Hepatocyte (in vitro differentiated cells): ENCODE measurements at regions not wholly inside any gene's neighbourhood (a gene's known extent, or its start where the extent isn't known, plus 50 kb on each side); places are given as distances from the start of the nearest gene placed in this dataset.

Experiments used
- DNase-seq: peaks from one replicate; pipeline ENCODE4 v3.0.0-alpha.2; 2016; ENCODE audit warnings: low spot score
- H2AFZ ChIP-seq: fragments of 200-600 bp; sonication (generic); 2 replicates; pipeline ENCODE4 v1.6.0; 2016; ENCODE audit warnings: antibody characterized with exemption, mild to moderate bottlenecking
- H3K27ac ChIP-seq: fragments of 200-600 bp; sonication (generic); 2 replicates; pipeline ENCODE4 v1.5.1; 2016; ENCODE audit warnings: mild to moderate bottlenecking
- H3K27me3 ChIP-seq: fragments of 200-600 bp; sonication (generic); 2 replicates; pipeline ENCODE4 v1.6.1; 2016
- H3K36me3 ChIP-seq: fragments of 200-600 bp; sonication (generic); replicated peaks from 2 replicates; pipeline ENCODE4 v1.5.1; 2016; ENCODE audit warnings: low read depth; ENCODE audit not compliant: insufficient read depth
- H3K4me1 ChIP-seq: fragments of 200-600 bp; sonication (generic); 2 replicates; pipeline ENCODE4 v1.5.1; 2016; ENCODE audit warnings: mild to moderate bottlenecking, moderate library complexity; ENCODE audit not compliant: insufficient read depth
- H3K4me2 ChIP-seq: fragments of 200-600 bp; sonication (generic); 2 replicates; pipeline ENCODE4 v1.6.0; 2016
- H3K4me3 ChIP-seq: fragments of 200-600 bp; sonication (generic); 2 replicates; pipeline ENCODE4 v1.5.1; 2016; ENCODE audit warnings: mild to moderate bottlenecking
- H3K79me2 ChIP-seq: fragments of 200-600 bp; sonication (generic); 2 replicates; pipeline ENCODE4 v1.6.0; 2017; ENCODE audit warnings: mild to moderate bottlenecking
- H3K9me2 ChIP-seq: fragments of 200-600 bp; sonication (generic); replicated peaks from 2 replicates; pipeline ENCODE4 v1.6.0; 2017; ENCODE audit warnings: mild to moderate bottlenecking; ENCODE audit not compliant: insufficient read depth
- H3K9me3 ChIP-seq: fragments of 200-600 bp; sonication (generic); 2 replicates; pipeline ENCODE4 v1.5.1; 2016; ENCODE audit warnings: low read depth, mild to moderate bottlenecking
- H4K20me1 ChIP-seq: fragments of 200-600 bp; sonication (generic); 2 replicates; pipeline ENCODE4 v1.6.0; 2016; ENCODE audit warnings: mild to moderate bottlenecking; ENCODE audit not compliant: insufficient read depth, poor library complexity, severe bottlenecking
- CTCF ChIP-seq: fragments of 200-600 bp; sonication (generic); IDR thresholded peaks from 2 replicates; pipeline ENCODE4 v1.5.1; 2016; ENCODE audit warnings: antibody characterized with exemption, mild to moderate bottlenecking; ENCODE audit not compliant: poor library complexity
- EZH2 ChIP-seq: fragments of 200-600 bp; sonication (generic); IDR thresholded peaks from 2 replicates; pipeline ENCODE4 v1.6.1; 2016; ENCODE audit warnings: antibody characterized with exemption, mild to moderate bottlenecking, borderline replicate concordance
- EZH2phosphoT487 ChIP-seq: fragments of 200-600 bp; sonication (generic); IDR thresholded peaks from one replicate; pipeline ENCODE4 v1.6.1; 2018; ENCODE audit warnings: antibody characterized with exemption, mild to moderate bottlenecking, low read depth, moderate library complexity; ENCODE audit not compliant: unreplicated experiment, severe bottlenecking
- WGBS: methylation state at CpG from one replicate; pipeline ENCODE4 v1.1.6; 2016; ENCODE audit warnings: low lambda C conversion rate; ENCODE audit errors: missing lambda C conversion rate; 5-methylcytosine and 5-hydroxymethylcytosine counted together

DNA sequence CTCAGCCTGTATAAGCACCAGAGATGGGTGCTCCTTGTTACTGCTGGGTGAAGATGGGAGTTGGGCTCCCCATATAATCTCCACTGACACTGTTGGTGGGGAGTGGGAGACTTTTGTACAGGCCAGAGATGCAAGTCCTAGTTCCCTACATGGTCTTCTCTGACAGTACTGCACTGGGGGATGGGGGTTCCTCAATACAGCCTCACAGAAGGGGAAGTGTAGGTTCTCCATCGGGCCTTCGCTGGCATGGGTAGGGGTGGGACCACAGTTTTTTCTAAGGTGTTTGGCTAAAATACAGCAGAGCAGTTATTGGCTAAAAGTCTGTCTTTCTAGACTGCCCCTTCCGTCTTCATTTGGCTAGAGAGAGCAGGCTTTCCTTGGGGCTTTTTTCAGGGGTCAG, 167.2 kb upstream of the SERP2 start:
- no peak overlapping the region for H3K4me3 ChIP-seq
- no peak overlapping the region for H3K27ac ChIP-seq
- H2AFZ ChIP-seq: no peak overlapping the region
- H3K9me3 ChIP-seq: no peaks in the 10 kb centered on the region
- 93% methylated on average over 3 of the region's 3 CpGs for WGBS
- H3K36me3 ChIP-seq: no peaks in the 10 kb centered on the region
- no peak for DNase-seq
- H3K4me2 ChIP-seq: no peak overlapping the region
- H3K27me3 ChIP-seq: no peaks in the 10 kb centered on the region
- H3K9me2 ChIP-seq: no peaks in the 10 kb centered on the region
- no peak for TF ChIP-seq CTCF
- TF ChIP-seq EZH2: no peak
- TF ChIP-seq EZH2phosphoT487: no peak
- no peaks in the 10 kb centered on the region for H4K20me1 ChIP-seq
- no peaks in the 10 kb centered on the region for H3K4me1 ChIP-seq
- no peaks in the 10 kb centered on the region for H3K79me2 ChIP-seq

- H3K27ac ChIP-seq: no peak overlapping the region
- no peaks in the 10 kb centered on the region for H4K20me1 ChIP-seq
- no peaks in the 10 kb centered on the region for H3K4me1 ChIP-seq
- H3K9me3 ChIP-seq: no peaks in the 10 kb centered on the region
- no peak for DNase-seq
- no peak for TF ChIP-seq EZH2
- TF ChIP-seq CTCF: no peak
- no peaks in the 10 kb centered on the region for H3K79me2 ChIP-seq
- H3K36me3 ChIP-seq: no peaks in the 10 kb centered on the region
- no peak overlapping the region for H2AFZ ChIP-seq
- H3K27me3 ChIP-seq: no peaks in the 10 kb centered on the region
- H3K4me3 ChIP-seq: no peak overlapping the region
- no peak overlapping the region for H3K4me2 ChIP-seq
- WGBS: 100% methylated on average over 2 of the region's 2 CpGs
- H3K9me2 ChIP-seq: no peaks in the 10 kb centered on the region
Measured at GRCh38 chr13:44207476-44207875, 166.1 kb upstream of the SERP2 start.

DNA sequence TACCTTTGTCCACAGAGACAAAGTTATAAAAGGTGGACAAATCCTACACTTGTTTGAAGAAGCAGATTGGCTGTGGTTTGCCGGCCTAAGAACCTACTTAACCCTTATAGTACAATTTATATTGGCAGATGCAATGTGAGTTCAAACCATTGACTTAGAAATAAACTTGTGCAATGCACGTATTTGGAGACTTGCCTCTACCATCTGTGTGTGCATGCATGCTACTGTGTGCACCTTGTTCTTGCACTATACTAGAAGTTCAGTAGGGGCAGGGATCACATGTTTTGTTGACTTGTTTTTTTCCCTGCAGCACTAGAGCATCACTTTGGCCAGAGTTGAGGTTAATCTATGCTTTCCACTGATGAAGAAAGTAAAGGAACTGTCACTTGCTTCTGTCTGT, 163.1 kb upstream of the SERP2 start:
- H3K79me2 ChIP-seq: no peaks in the 10 kb centered on the region
- 82% methylated on average over 2 of the region's 2 CpGs for WGBS
- no peak for TF ChIP-seq EZH2phosphoT487
- no peak for TF ChIP-seq CTCF
- TF ChIP-seq EZH2: no peak

GRCh38 chr13:44211286-44211685, 162.3 kb upstream of the SERP2 start:
- WGBS: 86% methylated on average over 4 of the region's 4 CpGs
- no peak overlapping the region for H3K4me2 ChIP-seq

More for the DNA sequence above, 163.1 kb upstream of the SERP2 start:
- H3K9me3 ChIP-seq: no peaks in the 10 kb centered on the region
- no peak for DNase-seq
- no peaks in the 10 kb centered on the region for H3K36me3 ChIP-seq
- H3K4me2 ChIP-seq: no peak overlapping the region
- H3K9me2 ChIP-seq: no peaks in the 10 kb centered on the region
- H3K4me3 ChIP-seq: no peak overlapping the region
- no peak overlapping the region for H2AFZ ChIP-seq
- H3K27me3 ChIP-seq: no peaks in the 10 kb centered on the region
- no peaks in the 10 kb centered on the region for H4K20me1 ChIP-seq
- H3K4me1 ChIP-seq: peaks cover 4% of the 10 kb centered on the region
- no peak overlapping the region for H3K27ac ChIP-seq

More at GRCh38 chr13:44211286-44211685, 162.3 kb upstream of the SERP2 start:
- H2AFZ ChIP-seq: no peak overlapping the region
- no peaks in the 10 kb centered on the region for H3K9me3 ChIP-seq
- no peak overlapping the region for H3K4me3 ChIP-seq
- no peaks in the 10 kb centered on the region for H3K27me3 ChIP-seq
- H3K4me1 ChIP-seq: peaks cover 4% of the 10 kb centered on the region
- H3K36me3 ChIP-seq: no peaks in the 10 kb centered on the region
- H3K9me2 ChIP-seq: no peaks in the 10 kb centered on the region
- DNase-seq: no peak
- no peak for TF ChIP-seq CTCF
- no peak for TF ChIP-seq EZH2
- TF ChIP-seq EZH2phosphoT487: no peak
- H4K20me1 ChIP-seq: no peaks in the 10 kb centered on the region
- no peak overlapping the region for H3K27ac ChIP-seq
- no peaks in the 10 kb centered on the region for H3K79me2 ChIP-seq
